CD14-positive monocyte (primary cell): ENCODE measurements at regions not wholly inside any gene's neighbourhood (a gene's known extent, or its start where the extent isn't known, plus 50 kb on each side); places are given as distances from the start of the nearest gene placed in this dataset.
"Not testable (repeated sequence)": the region's sequence is repeated elsewhere in the genome, so short reads cannot be mapped to it uniquely, and the experiment has no call there.

Source experiments
- DNase-seq, 3 donors: peaks; one replicate each; pipeline ENCODE4 v3.0.0-alpha.2; 2011 to 2022
- H2AFZ ChIP-seq: 2 replicates; pipeline ENCODE4 v1.6.0; 2012; ENCODE audit warnings: mild to moderate bottlenecking, low read depth, low read length, inconsistent platforms; ENCODE audit not compliant: insufficient read depth, poor library complexity, severe bottlenecking
- H3K27ac ChIP-seq, 2 donors: 1 replicate in 1 of 2; 2 replicates in 1 of 2; pipeline ENCODE4 v1.5.1; 2012 to 2013; ENCODE audit warnings: low read length in 2 of 2, control low read depth in 1 of 2, inconsistent platforms in 1 of 2, low read depth in 1 of 2, mild to moderate bottlenecking in 1 of 2
- H3K27me3 ChIP-seq, 2 donors: one replicate each; pipeline versions ENCODE4 v1.6.0 to v1.6.1; 2011 to 2013; ENCODE audit warnings: low read length in 2 of 2; ENCODE audit not compliant: control insufficient read depth in 2 of 2, insufficient read depth in 2 of 2
- H3K36me3 ChIP-seq, 2 donors: replicated peaks in 1 of 2; 1 replicate in 1 of 2; 2 replicates in 1 of 2; pipeline versions ENCODE4 v1.5.1 to v1.6.1; 2012 to 2013; ENCODE audit warnings: low read length in 2 of 2, control low read depth in 1 of 2, inconsistent platforms in 1 of 2, mild to moderate bottlenecking in 1 of 2; ENCODE audit not compliant: insufficient read depth in 2 of 2, control insufficient read depth in 1 of 2
- H3K4me1 ChIP-seq, 2 donors: 1 replicate in 1 of 2; 2 replicates in 1 of 2; pipeline versions ENCODE4 v1.5.1 to v1.6.1; 2012 to 2013; ENCODE audit warnings: low read length in 2 of 2, control low read depth in 1 of 2, inconsistent platforms in 1 of 2, mild to moderate bottlenecking in 1 of 2, moderate library complexity in 1 of 2; ENCODE audit not compliant: insufficient read depth in 2 of 2, control insufficient read depth in 1 of 2
- H3K4me2 ChIP-seq: replicated peaks from 2 replicates; pipeline ENCODE3; 2012; ENCODE audit warnings: low read length, moderate library complexity, mild to moderate bottlenecking; ENCODE audit not compliant: poor library complexity, severe bottlenecking; ENCODE audit errors: extremely low read depth
- H3K4me3 ChIP-seq, 3 experiments: fragments of 200-600 bp in 1 of 3; sonication (generic) in 1 of 3; replicated peaks in 1 of 3; 1 replicate in 2 of 3; 2 replicates in 1 of 3; pipeline ENCODE4 v1.5.1; 2011 to 2013; ENCODE audit warnings: low read length in 3 of 3, mild to moderate bottlenecking in 3 of 3, control low read depth in 2 of 3, low read depth in 2 of 3, inconsistent platforms in 1 of 3, moderate library complexity in 1 of 3
- H3K79me2 ChIP-seq: 2 replicates; pipeline ENCODE4 v1.6.0; 2012; ENCODE audit warnings: mild to moderate bottlenecking, control low read depth, inconsistent platforms, low read length, moderate library complexity; ENCODE audit not compliant: insufficient read depth
- H3K9ac ChIP-seq: 2 replicates; pipeline ENCODE4 v1.6.0; 2017; ENCODE audit warnings: low read length, mild to moderate bottlenecking; ENCODE audit not compliant: insufficient read depth, poor library complexity, severe bottlenecking
- H3K9me3 ChIP-seq, 2 donors: replicated peaks in 1 of 2; 1 replicate in 1 of 2; 2 replicates in 1 of 2; pipeline versions ENCODE4 v1.5.1 to v1.6.1; 2012 to 2013; ENCODE audit warnings: low read length in 2 of 2, control low read depth in 1 of 2; ENCODE audit not compliant: control insufficient read depth in 1 of 2, insufficient read depth in 1 of 2
- H4K20me1 ChIP-seq: 2 replicates; pipeline ENCODE4 v1.6.0; 2012; ENCODE audit warnings: mild to moderate bottlenecking, low read length, control low read depth, moderate library complexity; ENCODE audit not compliant: insufficient read depth
- H3K27ac Mint-ChIP-seq, 7 donors: one replicate each; pipeline ENCODE4 v1.8.0; 2020; ENCODE audit warnings: mild to moderate bottlenecking in 7 of 7, mixed read lengths in 7 of 7, moderate library complexity in 6 of 7, inconsistent platforms in 2 of 7
- H3K27me3 Mint-ChIP-seq, 3 donors: one replicate each; pipeline ENCODE4 v1.8.0; 2021 to 2022; ENCODE audit warnings: low read depth in 3 of 3, mild to moderate bottlenecking in 3 of 3, mixed read lengths in 3 of 3, moderate library complexity in 3 of 3, inconsistent platforms in 1 of 3
- H3K36me3 Mint-ChIP-seq, 2 donors: one replicate each; pipeline ENCODE4 v1.8.0; 2020; ENCODE audit warnings: mixed read lengths in 2 of 2, inconsistent platforms in 1 of 2, mild to moderate bottlenecking in 1 of 2
- H3K4me1 Mint-ChIP-seq: one replicate; pipeline ENCODE4 v1.8.0; 2020; ENCODE audit warnings: mild to moderate bottlenecking, mixed read lengths
- H3K4me3 Mint-ChIP-seq, 2 donors: one replicate each; pipeline ENCODE4 v1.8.0; 2020; ENCODE audit warnings: mild to moderate bottlenecking in 2 of 2, mixed read lengths in 2 of 2, moderate library complexity in 1 of 2
- H3K9me3 Mint-ChIP-seq, 7 donors: one replicate each; pipeline ENCODE4 v1.8.0; 2020 to 2022; ENCODE audit warnings: mixed read lengths in 7 of 7, mild to moderate bottlenecking in 6 of 7, moderate library complexity in 6 of 7, inconsistent platforms in 2 of 7
- WGBS: methylation state at CpG from one replicate; pipeline ENCODE4 v1.1.5; 2013; ENCODE audit warnings: missing lambda C conversion rate; ENCODE audit not compliant: insufficient coverage; 5-methylcytosine and 5-hydroxymethylcytosine counted together
- intact Hi-C, 2 donors: fragments of 100-400 bp; cut with micrococcal nuclease; formaldehyde crosslinking; loops; one replicate each; pipeline versions ENCODE4 v1.15.0 to v1.15.1; 2023
- TF ChIP-seq, protein P1 (sequence below): fragments of 200-600 bp; IDR thresholded peaks from one replicate; pipeline ENCODE4 v1.8.0; 2022; ENCODE audit warnings: antibody characterized with exemption, mild to moderate bottlenecking

DNA sequence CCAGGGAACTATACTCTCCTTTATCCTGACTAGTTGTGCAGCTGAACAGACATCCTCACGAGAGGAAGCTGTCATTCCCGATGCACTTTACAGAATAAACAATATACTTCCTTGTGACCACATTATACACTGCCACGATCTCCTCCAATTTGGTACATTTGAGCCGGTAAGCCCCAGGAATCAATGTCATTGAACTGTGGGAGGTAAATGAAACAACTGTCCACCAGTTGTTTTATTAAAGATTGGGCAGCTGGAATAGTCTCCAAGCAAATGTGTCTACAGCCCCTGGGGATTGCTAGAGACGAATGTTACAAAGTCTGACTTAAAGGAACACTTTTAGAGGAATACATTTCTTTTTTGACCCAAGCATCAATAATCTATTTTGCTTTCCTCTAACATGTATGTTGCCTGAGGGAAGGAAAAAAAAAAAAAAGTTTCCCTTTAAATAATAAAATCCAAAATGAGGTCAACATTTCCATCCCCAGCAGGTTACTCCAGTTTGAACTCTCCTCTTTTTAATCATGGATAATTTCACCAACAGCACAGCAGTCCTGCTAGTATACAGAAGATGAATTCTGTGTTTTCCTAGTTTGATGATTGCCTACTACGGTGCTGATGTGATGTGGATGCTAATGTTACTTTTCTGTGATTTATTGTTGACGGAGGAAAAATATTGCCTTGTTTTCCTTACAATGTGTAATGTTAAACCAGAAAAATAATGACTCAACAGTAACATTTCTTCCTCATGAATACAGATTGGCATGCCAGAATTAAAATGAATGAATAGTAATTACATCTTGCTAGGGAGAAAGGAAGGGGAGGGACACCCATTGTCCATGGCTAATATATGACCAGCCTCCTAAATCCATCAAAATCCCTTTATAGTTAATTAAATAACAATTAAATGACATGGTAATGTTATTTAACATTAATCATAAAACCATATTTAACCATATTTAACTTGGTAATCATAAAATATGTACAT, 360.9 kb downstream of the NEBL start:
- H3K9me3 ChIP-seq, result peaks cover 9 to 19% of the 10 kb centered on the region in 2 donors
- H3K4me3 Mint-ChIP-seq, result no peak overlapping the region
- no peaks in the 10 kb centered on the region for H3K4me1 Mint-ChIP-seq
- no peak overlapping the region for H3K4me3 ChIP-seq
- intact Hi-C loops, result no loop called here
- H3K4me2 ChIP-seq, result no peak overlapping the region
- WGBS, result no CpG with 5 or more reads among the region's 7 CpGs
- no peaks in the 10 kb centered on the region for H3K4me1 ChIP-seq
- no peak for DNase-seq
- peaks cover 5 to 17% (median 13%) of the 10 kb centered on the region in 7 donors for H3K9me3 Mint-ChIP-seq
- H3K27me3 Mint-ChIP-seq, result peaks cover 0 to 1% (median 0%) of the 10 kb centered on the region in 3 donors
- no peak overlapping the region for H2AFZ ChIP-seq
- H3K27ac Mint-ChIP-seq, result no peak overlapping the region
- no peaks in the 10 kb centered on the region for H3K79me2 ChIP-seq
- no peaks in the 10 kb centered on the region for H3K36me3 Mint-ChIP-seq
- H3K36me3 ChIP-seq, result no peaks in the 10 kb centered on the region
- TF ChIP-seq, protein P1, sequence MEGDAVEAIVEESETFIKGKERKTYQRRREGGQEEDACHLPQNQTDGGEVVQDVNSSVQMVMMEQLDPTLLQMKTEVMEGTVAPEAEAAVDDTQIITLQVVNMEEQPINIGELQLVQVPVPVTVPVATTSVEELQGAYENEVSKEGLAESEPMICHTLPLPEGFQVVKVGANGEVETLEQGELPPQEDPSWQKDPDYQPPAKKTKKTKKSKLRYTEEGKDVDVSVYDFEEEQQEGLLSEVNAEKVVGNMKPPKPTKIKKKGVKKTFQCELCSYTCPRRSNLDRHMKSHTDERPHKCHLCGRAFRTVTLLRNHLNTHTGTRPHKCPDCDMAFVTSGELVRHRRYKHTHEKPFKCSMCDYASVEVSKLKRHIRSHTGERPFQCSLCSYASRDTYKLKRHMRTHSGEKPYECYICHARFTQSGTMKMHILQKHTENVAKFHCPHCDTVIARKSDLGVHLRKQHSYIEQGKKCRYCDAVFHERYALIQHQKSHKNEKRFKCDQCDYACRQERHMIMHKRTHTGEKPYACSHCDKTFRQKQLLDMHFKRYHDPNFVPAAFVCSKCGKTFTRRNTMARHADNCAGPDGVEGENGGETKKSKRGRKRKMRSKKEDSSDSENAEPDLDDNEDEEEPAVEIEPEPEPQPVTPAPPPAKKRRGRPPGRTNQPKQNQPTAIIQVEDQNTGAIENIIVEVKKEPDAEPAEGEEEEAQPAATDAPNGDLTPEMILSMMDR, result no peak
- H3K9ac ChIP-seq, result no peak overlapping the region
- no peaks in the 10 kb centered on the region for H4K20me1 ChIP-seq
- H3K27ac ChIP-seq, result no peak overlapping the region
- H3K27me3 ChIP-seq, result no peaks in the 10 kb centered on the region

DNA sequence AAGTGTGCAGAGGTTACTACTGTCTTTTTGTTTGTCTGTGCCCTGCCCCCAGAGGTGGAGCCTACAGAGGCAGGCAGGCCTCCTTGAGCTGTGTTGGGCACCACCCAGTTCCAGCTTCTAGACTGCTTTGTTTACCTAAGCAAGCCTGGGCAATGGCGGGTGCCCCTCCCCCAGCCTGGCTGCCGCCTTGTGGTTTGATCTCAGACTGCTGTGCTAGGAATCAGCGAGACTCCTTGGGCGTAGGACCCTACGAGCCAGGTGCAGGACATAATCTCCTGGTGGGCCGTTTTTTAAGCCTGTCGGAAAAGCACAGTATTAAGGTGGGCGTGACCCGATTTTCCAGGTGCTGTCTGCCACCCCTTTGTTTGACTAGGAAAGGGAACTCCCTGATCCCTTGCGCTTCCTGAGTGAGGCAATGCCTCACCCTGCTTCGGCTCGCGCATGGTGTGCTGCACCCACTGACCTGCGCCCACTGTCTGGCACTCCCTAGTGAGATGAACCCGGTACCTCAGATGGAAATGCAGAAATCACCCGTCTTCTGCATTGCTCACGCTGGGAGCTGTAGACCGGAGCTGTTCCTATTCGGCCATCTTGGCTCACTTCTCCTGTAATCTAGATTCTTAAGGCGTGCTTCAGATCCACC, 365.7 kb downstream of the NEBL start:
- H3K27me3 Mint-ChIP-seq, H3K4me1 ChIP-seq, intact Hi-C loops, H3K9ac ChIP-seq, H3K79me2 ChIP-seq, H3K4me3 ChIP-seq, H3K4me2 ChIP-seq, H3K4me1 Mint-ChIP-seq, H3K36me3 Mint-ChIP-seq, H2AFZ ChIP-seq, H3K27ac Mint-ChIP-seq, H3K36me3 ChIP-seq, H3K27me3 ChIP-seq, DNase-seq, H3K27ac ChIP-seq, H4K20me1 ChIP-seq, H3K4me3 Mint-ChIP-seq: not testable (repeated sequence)
- peaks cover 10 to 32% (median 27%) of the 10 kb centered on the region in 7 donors for H3K9me3 Mint-ChIP-seq
- 95% methylated on average over 6 of the region's 20 CpGs for WGBS
- peaks cover 9 to 17% of the 10 kb centered on the region in 2 donors for H3K9me3 ChIP-seq
